Suprapubic skin (tissue), 3 donors: ENCODE measurements at regions not wholly inside any gene's neighbourhood (a gene's known extent, or its start where the extent isn't known, plus 50 kb on each side); places are given as distances from the start of the nearest gene placed in this dataset.

Experiments used
- CTCF ChIP-seq, 2 donors: fragments of 200-600 bp in 1 of 2; fragments of 450-650 bp in 1 of 2; sonication (generic) in 1 of 2; IDR thresholded peaks; one replicate each; pipeline ENCODE4 v1.5.1; 2016 to 2019; ENCODE audit warnings: antibody characterized with exemption in 2 of 2, mild to moderate bottlenecking in 1 of 2, moderate library complexity in 1 of 2
- POLR2AphosphoS5 ChIP-seq, 3 donors: sonication (generic); formaldehyde crosslinking; IDR thresholded peaks; one replicate each; pipeline ENCODE4 v1.6.1; 2017; ENCODE audit warnings: antibody characterized with exemption in 3 of 3

- TF ChIP-seq CTCF (IDR thresholded peaks at IDR 0.05) (no peak), POLR2AphosphoS5 (IDR thresholded peaks at IDR 0.05) (no peak)
Observed at GRCh38 chr5:87105577-87105976, 162.1 kb upstream of the RASA1 start.
